ENCODE measurements at regions not wholly inside any gene's neighbourhood (a gene's known extent, or its start where the extent isn't known, plus 50 kb on each side); places are given as distances from the start of the nearest gene placed in this dataset.

- no peak for TF ChIP-seq POLR2A (IDR thresholded peaks at IDR 0.05)
- TF ChIP-seq CTCF (IDR thresholded peaks at IDR 0.05) = no peak
These were observed 1262.0 kb downstream of the TYW1 start for GRCh38 chr7:68258609-68259008.
